Smooth muscle cell (in vitro differentiated cells): ENCODE measurements at regions not wholly inside any gene's neighbourhood (a gene's known extent, or its start where the extent isn't known, plus 50 kb on each side); places are given as distances from the start of the nearest gene placed in this dataset.

Experiments
- DNase-seq: peaks from one replicate; lab custom pipeline; 2025; ENCODE audit not compliant: unreplicated experiment; lab: John Stamatoyannopoulos, UW
- H2AFZ ChIP-seq: fragments of 200-600 bp; sonication (generic); 2 replicates; pipeline ENCODE4 v1.6.0; 2016; ENCODE audit warnings: antibody characterized with exemption, low read depth, mild to moderate bottlenecking
- H3F3A ChIP-seq: fragments of 200-600 bp; sonication (generic); 2 replicates; pipeline ENCODE4 v1.6.0; 2017; ENCODE audit warnings: antibody characterized with exemption, low read depth
- H3K27ac ChIP-seq: fragments of 200-600 bp; sonication (generic); 2 replicates; pipeline ENCODE4 v1.5.1; 2016; ENCODE audit warnings: low read depth, mild to moderate bottlenecking
- H3K27me3 ChIP-seq: fragments of 200-600 bp; sonication (generic); 2 replicates; pipeline ENCODE4 v1.6.1; 2016; ENCODE audit warnings: low read depth, mild to moderate bottlenecking
- H3K36me3 ChIP-seq: fragments of 200-600 bp; sonication (generic); 2 replicates; pipeline ENCODE4 v1.5.1; 2016; ENCODE audit warnings: low read depth
- H3K4me1 ChIP-seq: fragments of 200-600 bp; sonication (generic); 2 replicates; pipeline ENCODE4 v1.5.1; 2016; ENCODE audit warnings: low read depth
- H3K4me2 ChIP-seq: fragments of 200-600 bp; sonication (generic); 2 replicates; pipeline ENCODE4 v1.6.0; 2016; ENCODE audit warnings: mild to moderate bottlenecking
- H3K4me3 ChIP-seq: fragments of 200-600 bp; sonication (generic); 2 replicates; pipeline ENCODE4 v1.5.1; 2016; ENCODE audit warnings: mild to moderate bottlenecking
- H3K79me2 ChIP-seq: fragments of 200-600 bp; sonication (generic); 2 replicates; pipeline ENCODE4 v1.6.0; 2016; ENCODE audit warnings: low read depth, mild to moderate bottlenecking
- H3K9ac ChIP-seq: fragments of 200-600 bp; sonication (generic); 2 replicates; pipeline ENCODE4 v1.6.0; 2016; ENCODE audit warnings: low read depth
- H3K9me3 ChIP-seq: fragments of 200-600 bp; sonication (generic); replicated peaks from 2 replicates; pipeline ENCODE4 v1.5.1; 2016; ENCODE audit warnings: low read depth
- H4K20me1 ChIP-seq: fragments of 200-600 bp; sonication (generic); 2 replicates; pipeline ENCODE4 v1.6.0; 2016; ENCODE audit warnings: low read depth
- WGBS: methylation state at CpG from one replicate; pipeline ENCODE4 v1.1.7; 2016; ENCODE audit warnings: low lambda C conversion rate; 5-methylcytosine and 5-hydroxymethylcytosine counted together
- TF ChIP-seq, protein P1 (sequence below): fragments of 200-600 bp; sonication (generic); IDR thresholded peaks from 2 replicates; pipeline ENCODE4 v1.5.1; 2017; ENCODE audit warnings: borderline replicate concordance, mild to moderate bottlenecking, antibody characterized with exemption; ENCODE audit not compliant: insufficient read depth, poor library complexity, severe bottlenecking

DNA sequence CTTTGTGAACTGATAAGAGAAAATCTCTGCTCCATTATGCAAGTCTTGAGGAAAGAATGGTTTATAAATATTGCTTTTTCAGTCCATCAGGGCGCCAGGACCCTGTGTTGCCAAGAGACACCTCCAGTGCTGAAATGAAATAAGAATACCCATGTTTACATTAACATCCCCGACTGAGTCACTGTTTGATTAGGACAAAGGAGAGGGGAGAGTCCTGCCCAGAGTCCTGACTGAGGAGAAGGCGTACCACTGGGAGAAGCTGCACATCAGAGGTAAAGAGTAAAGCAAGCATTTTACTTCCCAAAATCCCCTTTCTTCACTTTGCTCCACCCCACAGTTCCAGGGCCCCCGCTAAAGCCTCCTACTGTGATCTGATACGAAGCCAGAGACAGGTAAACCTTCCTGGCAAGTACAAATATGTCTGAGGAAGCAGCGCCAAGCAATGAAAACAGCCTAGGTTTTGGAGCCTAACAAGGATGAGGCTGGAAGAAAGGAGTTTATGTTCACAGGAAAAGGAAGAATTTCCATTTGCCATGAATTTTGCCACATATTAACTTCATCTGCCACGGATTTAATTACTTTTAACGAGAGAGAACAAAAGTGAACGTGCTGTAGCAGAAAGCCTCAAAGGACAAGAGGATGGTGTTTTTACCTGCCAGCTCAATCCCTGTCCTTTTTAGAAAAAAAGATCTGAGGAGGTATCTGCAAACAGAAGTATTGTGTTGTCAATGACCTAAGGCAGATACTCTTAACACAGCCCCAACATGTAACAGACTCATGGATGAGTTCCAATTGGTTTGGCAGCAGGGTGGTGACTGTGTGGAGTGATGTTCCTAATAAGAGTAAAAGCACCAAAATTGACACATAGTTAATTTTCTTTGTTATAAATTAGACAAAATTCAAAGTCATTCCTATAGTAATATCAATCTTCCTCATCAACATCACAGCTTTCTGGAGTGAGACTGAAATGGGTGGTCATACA lies 209.4 kb upstream of the TLE4 start:
- Histone ChIP-seq H3K4me3 (no peak overlapping the region), H2AFZ (no peak overlapping the region)
- WGBS = 48% methylated on average over 9 of the region's 9 CpGs

DNA sequence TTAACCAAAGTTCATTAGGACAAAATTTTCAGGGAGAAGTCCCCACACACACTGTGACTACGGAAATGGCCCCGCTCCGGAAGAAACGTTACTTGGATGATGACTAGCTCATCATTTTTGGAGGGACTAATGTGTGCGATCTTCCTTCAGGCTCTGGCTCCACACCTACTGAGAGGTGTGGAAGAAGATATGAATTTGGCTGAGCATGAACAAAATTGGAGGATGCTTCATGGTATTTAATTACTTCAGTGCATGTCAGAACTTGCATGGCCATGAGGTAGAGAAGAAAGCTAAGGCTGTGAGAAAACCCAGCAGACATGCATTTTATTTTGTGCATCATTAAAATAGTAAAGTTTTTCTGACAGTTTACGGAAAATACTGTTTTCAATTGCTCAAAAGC lies 202.1 kb upstream of the TLE4 start:
- Histone ChIP-seq H4K20me1 (no peaks in the 10 kb centered on the region), H3F3A (no peaks in the 10 kb centered on the region), H3K36me3 (no peaks in the 10 kb centered on the region), H3K79me2 (no peaks in the 10 kb centered on the region), H2AFZ (no peak overlapping the region), H3K27me3 (no peaks in the 10 kb centered on the region), H3K9me3 (no peaks in the 10 kb centered on the region), H3K4me1 (no peaks in the 10 kb centered on the region), H3K4me3 (no peak overlapping the region), H3K9ac (no peak overlapping the region), H3K4me2 (no peak overlapping the region), H3K27ac (no peak overlapping the region)
- 92% methylated on average over 6 of the region's 6 CpGs for WGBS
- TF ChIP-seq, protein P1, sequence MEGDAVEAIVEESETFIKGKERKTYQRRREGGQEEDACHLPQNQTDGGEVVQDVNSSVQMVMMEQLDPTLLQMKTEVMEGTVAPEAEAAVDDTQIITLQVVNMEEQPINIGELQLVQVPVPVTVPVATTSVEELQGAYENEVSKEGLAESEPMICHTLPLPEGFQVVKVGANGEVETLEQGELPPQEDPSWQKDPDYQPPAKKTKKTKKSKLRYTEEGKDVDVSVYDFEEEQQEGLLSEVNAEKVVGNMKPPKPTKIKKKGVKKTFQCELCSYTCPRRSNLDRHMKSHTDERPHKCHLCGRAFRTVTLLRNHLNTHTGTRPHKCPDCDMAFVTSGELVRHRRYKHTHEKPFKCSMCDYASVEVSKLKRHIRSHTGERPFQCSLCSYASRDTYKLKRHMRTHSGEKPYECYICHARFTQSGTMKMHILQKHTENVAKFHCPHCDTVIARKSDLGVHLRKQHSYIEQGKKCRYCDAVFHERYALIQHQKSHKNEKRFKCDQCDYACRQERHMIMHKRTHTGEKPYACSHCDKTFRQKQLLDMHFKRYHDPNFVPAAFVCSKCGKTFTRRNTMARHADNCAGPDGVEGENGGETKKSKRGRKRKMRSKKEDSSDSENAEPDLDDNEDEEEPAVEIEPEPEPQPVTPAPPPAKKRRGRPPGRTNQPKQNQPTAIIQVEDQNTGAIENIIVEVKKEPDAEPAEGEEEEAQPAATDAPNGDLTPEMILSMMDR = no peak
- no peak for DNase-seq

More for the DNA sequence above, 209.4 kb upstream of the TLE4 start:
- Histone ChIP-seq H4K20me1 (no peaks in the 10 kb centered on the region), H3K36me3 (no peaks in the 10 kb centered on the region), H3K27me3 (no peaks in the 10 kb centered on the region), H3K9me3 (no peaks in the 10 kb centered on the region), H3K4me2 (no peak overlapping the region), H3K79me2 (no peaks in the 10 kb centered on the region), H3K27ac (no peak overlapping the region), H3K4me1 (no peaks in the 10 kb centered on the region), H3F3A (no peaks in the 10 kb centered on the region), H3K9ac (no peak overlapping the region)
- no peak for DNase-seq
- TF ChIP-seq, protein P1 = no peak

DNA sequence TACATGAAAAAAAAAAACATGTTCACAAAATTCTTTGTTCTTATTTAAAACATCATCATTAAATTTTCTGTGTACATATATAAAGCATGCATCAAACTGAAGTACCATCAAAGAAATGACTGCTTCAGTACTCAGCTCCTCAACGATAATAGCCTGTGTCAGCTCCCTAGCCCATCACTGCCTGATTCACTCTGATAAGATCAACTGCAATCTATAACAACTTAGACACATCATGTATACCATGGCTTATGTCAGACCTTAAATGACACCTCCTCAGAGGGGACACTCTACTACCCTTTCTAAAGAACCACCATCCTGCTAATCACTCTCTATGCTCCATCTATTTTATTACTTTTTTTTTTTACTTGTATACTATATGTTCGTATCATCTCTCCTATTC lies 200.5 kb upstream of the TLE4 start:
- H3F3A ChIP-seq = no peaks in the 10 kb centered on the region
- WGBS = 84% methylated on average over 2 of the region's 2 CpGs
- H3K4me1 ChIP-seq = no peaks in the 10 kb centered on the region
- no peak overlapping the region for H3K27ac ChIP-seq
- no peak for DNase-seq
- no peaks in the 10 kb centered on the region for H4K20me1 ChIP-seq
- no peaks in the 10 kb centered on the region for H3K27me3 ChIP-seq
- no peak overlapping the region for H2AFZ ChIP-seq
- H3K79me2 ChIP-seq = no peaks in the 10 kb centered on the region
- no peak overlapping the region for H3K9ac ChIP-seq
- TF ChIP-seq, protein P1 = no peak
- H3K4me2 ChIP-seq = no peak overlapping the region
- H3K36me3 ChIP-seq = no peaks in the 10 kb centered on the region
- H3K9me3 ChIP-seq = no peaks in the 10 kb centered on the region
- H3K4me3 ChIP-seq = no peak overlapping the region
